ENCODE measurements at regions not wholly inside any gene's neighbourhood (a gene's known extent, or its start where the extent isn't known, plus 50 kb on each side); places are given as distances from the start of the nearest gene placed in this dataset.

DNA sequence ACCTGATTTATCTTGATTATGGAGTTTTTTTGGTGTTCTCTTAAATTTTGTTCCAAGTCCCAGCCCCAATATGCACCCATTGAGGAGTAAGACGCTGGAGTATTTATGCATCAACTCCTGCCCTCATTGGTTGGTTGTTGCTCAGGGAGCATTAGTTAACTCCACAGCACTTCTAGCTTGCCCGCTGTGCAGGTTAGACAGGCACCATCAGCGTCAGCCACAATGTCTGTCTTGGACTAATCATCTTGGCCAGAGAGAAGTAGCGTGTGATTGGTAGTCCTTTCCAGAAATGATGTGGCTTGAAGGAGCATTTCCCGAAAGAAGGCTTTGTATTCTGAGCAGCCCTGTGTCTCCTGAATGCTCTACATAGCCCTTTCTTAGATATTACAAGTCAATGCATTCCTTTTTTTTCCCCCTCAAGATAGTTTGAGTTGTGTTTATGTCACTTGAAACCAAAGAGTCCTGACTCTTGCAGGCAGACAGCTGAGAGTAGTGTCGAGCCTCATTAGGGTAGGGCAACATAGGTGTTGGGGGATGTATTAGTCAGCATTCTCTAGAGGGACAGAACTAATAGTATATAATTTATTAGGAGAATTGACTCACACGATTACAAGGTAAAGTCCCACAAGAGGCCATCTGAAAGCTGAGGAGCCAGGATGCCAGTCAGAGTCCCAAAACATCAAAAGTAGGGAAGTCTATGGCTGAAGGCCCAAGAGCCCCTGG, 94.6 kb upstream of the RCN1 start:
- no peaks in the 10 kb centered on the region for H3K9me3 Mint-ChIP-seq (ENCODE audit: unreplicated experiment)
- intact Hi-C loops (cut with micrococcal nuclease), result no loop called here
- no peak overlapping the region for H3K27ac Mint-ChIP-seq (ENCODE audit: low read depth, unreplicated experiment)
- no peaks in the 10 kb centered on the region for H3K36me3 Mint-ChIP-seq (ENCODE audit: insufficient read depth, unreplicated experiment)
- peaks cover 16% of the 10 kb centered on the region for H3K4me1 Mint-ChIP-seq (ENCODE audit: insufficient read depth, unreplicated experiment)
- no peak for DNase-seq (ENCODE audit: unreplicated experiment)
- H3K27me3 Mint-ChIP-seq (ENCODE audit: insufficient read depth, unreplicated experiment), result peaks cover 2% of the 10 kb centered on the region
- H3K4me3 Mint-ChIP-seq (ENCODE audit: unreplicated experiment), result no peak overlapping the region
- TF ChIP-seq, protein P1, sequence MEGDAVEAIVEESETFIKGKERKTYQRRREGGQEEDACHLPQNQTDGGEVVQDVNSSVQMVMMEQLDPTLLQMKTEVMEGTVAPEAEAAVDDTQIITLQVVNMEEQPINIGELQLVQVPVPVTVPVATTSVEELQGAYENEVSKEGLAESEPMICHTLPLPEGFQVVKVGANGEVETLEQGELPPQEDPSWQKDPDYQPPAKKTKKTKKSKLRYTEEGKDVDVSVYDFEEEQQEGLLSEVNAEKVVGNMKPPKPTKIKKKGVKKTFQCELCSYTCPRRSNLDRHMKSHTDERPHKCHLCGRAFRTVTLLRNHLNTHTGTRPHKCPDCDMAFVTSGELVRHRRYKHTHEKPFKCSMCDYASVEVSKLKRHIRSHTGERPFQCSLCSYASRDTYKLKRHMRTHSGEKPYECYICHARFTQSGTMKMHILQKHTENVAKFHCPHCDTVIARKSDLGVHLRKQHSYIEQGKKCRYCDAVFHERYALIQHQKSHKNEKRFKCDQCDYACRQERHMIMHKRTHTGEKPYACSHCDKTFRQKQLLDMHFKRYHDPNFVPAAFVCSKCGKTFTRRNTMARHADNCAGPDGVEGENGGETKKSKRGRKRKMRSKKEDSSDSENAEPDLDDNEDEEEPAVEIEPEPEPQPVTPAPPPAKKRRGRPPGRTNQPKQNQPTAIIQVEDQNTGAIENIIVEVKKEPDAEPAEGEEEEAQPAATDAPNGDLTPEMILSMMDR (IDR thresholded peaks at IDR 0.05; ENCODE audit: unreplicated experiment), result no peak
- POLR2A ChIA-PET, result interaction anchor here (0.9 kb wide), 1 partner anchor 7 kb away, joined by 3 read pairs; no protein-coding TSS in a partner anchor
- CTCF ChIA-PET, result interaction anchor here (0.5 to 1.9 kb wide), 6 partner anchors 11 to 889 kb away, joined by 3 to 7 read pairs (median 3); no protein-coding TSS in a partner anchor
- no TSS peak for BruUV-seq (replicated peaks)

- BruUV-seq (replicated peaks), result no TSS peak
- intact Hi-C loops (cut with micrococcal nuclease), result no loop called here
Measured at GRCh38 chr11:31995525-31996094, 95.3 kb upstream of the RCN1 start.

DNA sequence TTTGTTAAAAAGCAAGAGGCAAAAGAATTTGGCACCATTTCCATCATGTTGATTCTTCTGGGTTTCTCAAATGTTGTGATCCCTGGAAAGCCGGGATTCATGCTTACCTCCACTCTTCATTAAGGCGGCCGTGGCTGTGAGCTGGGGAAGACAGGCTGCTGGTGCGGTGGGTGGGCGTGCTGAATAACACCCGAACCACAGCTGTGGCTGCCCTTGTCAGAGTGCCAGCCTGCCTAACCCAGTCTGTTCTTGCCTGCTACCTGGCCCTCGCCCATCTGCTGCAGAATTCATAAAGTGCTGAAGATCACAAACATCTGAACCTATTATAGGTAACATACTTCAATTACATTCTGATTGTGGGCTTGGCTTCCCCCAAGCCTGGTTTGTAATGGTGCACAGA, 95.8 kb upstream of the RCN1 start:
- no peaks in the 10 kb centered on the region for H3K9me3 Mint-ChIP-seq (ENCODE audit: unreplicated experiment)
- intact Hi-C loops (cut with micrococcal nuclease), result no loop called here
- no peak for DNase-seq (ENCODE audit: unreplicated experiment)
- ChIA-PET CTCF (interaction anchor here (0.8 to 1.9 kb wide), 3 partner anchors 12 to 888 kb away, joined by 3 to 7 read pairs (median 3); no protein-coding TSS in a partner anchor), POLR2A (no interaction called here)
- no peak overlapping the region for H3K4me3 Mint-ChIP-seq (ENCODE audit: unreplicated experiment)
- TF ChIP-seq, protein P1 (IDR thresholded peaks at IDR 0.05; ENCODE audit: unreplicated experiment), result no peak
- H3K27ac Mint-ChIP-seq (ENCODE audit: low read depth, unreplicated experiment), result no peak overlapping the region
- H3K4me1 Mint-ChIP-seq (ENCODE audit: insufficient read depth, unreplicated experiment), result peaks cover 16% of the 10 kb centered on the region
- no peaks in the 10 kb centered on the region for H3K36me3 Mint-ChIP-seq (ENCODE audit: insufficient read depth, unreplicated experiment)
- no peaks in the 10 kb centered on the region for H3K27me3 Mint-ChIP-seq (ENCODE audit: insufficient read depth, unreplicated experiment)
- BruUV-seq (replicated peaks), result no TSS peak

More at GRCh38 chr11:31995525-31996094, 95.3 kb upstream of the RCN1 start:
- Mint-ChIP-seq H3K4me1 (ENCODE audit: insufficient read depth, unreplicated experiment) (peaks cover 16% of the 10 kb centered on the region), H3K36me3 (ENCODE audit: insufficient read depth, unreplicated experiment) (no peaks in the 10 kb centered on the region), H3K27me3 (ENCODE audit: insufficient read depth, unreplicated experiment) (no peaks in the 10 kb centered on the region), H3K4me3 (ENCODE audit: unreplicated experiment) (no peak overlapping the region), H3K27ac (ENCODE audit: low read depth, unreplicated experiment) (no peak overlapping the region), H3K9me3 (ENCODE audit: unreplicated experiment) (no peaks in the 10 kb centered on the region)
- TF ChIP-seq, protein P1 (IDR thresholded peaks at IDR 0.05; ENCODE audit: unreplicated experiment), result no peak
- POLR2A ChIA-PET, result interaction anchor here (0.6 to 0.9 kb wide), 2 partner anchors 8 to 38 kb away, joined by 3 read pairs; no protein-coding TSS in a partner anchor
- DNase-seq (ENCODE audit: unreplicated experiment), result no peak
- CTCF ChIA-PET, result interaction anchor here (0.5 to 1.9 kb wide), 6 partner anchors 11 to 888 kb away, joined by 3 to 7 read pairs (median 3); no protein-coding TSS in a partner anchor

All from MCF 10A (cell line).